ENCODE measurements at regions not wholly inside any gene's neighbourhood (a gene's known extent, or its start where the extent isn't known, plus 50 kb on each side); places are given as distances from the start of the nearest gene placed in this dataset.

DNA sequence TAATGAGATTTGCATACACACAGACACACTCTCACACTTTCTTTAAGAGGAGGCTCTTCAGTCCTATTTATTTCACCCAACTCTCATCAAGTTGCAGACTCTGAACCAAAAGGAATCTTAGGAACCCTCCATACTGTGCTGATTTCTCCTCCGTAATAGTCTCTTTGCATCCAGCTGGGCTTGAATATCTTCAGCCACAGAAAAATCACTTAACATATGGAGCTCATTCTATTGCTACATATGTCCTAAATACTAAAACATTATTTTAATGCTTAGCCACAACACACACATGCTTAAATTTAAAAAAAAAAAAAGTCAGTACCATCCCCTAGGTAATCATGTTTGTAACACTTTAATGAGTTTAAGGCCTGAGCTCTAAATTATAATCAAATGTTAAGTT lies 287.5 kb upstream of the CNTN6 start:
- no peaks in the 10 kb centered on the region for H3K9me3 Mint-ChIP-seq
- no peak overlapping the region for H3K27ac Mint-ChIP-seq
- no peak overlapping the region for H3K4me3 Mint-ChIP-seq
- no peaks in the 10 kb centered on the region for H3K27me3 Mint-ChIP-seq (ENCODE audit: insufficient read depth)
- no peaks in the 10 kb centered on the region for H3K4me1 Mint-ChIP-seq (ENCODE audit: low read depth)
- no peaks in the 10 kb centered on the region for H3K36me3 Mint-ChIP-seq (ENCODE audit: low read depth)
- intact Hi-C loops (cut with micrococcal nuclease) = no loop called here
- DNase-seq (ENCODE audit: low spot score) = no peak

DNA sequence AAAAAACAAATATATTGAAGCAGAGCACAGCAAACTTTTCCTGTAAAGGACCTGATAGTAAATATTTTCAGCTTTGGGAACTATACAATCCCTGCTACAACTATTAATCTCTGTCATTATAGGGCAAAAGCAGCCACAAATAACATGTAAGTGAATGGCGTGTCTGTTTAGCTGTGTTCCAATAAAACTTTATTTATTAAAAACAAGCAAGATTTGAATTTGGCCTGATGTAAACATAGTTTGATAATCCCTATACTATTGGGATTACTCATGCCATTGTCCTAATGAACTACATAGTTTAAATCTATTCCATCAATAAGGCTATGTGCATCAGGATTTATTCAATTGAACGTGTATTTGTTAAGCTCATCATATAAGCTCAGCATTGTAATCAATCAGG lies 286.8 kb upstream of the CNTN6 start:
- no peaks in the 10 kb centered on the region for H3K9me3 Mint-ChIP-seq
- no peaks in the 10 kb centered on the region for H3K36me3 Mint-ChIP-seq (ENCODE audit: low read depth)
- no peaks in the 10 kb centered on the region for H3K4me1 Mint-ChIP-seq (ENCODE audit: low read depth)
- no peak overlapping the region for H3K27ac Mint-ChIP-seq
- intact Hi-C loops (cut with micrococcal nuclease) = no loop called here
- no peaks in the 10 kb centered on the region for H3K27me3 Mint-ChIP-seq (ENCODE audit: insufficient read depth)
- DNase-seq (ENCODE audit: low spot score) = no peak
- no peak overlapping the region for H3K4me3 Mint-ChIP-seq

DNA sequence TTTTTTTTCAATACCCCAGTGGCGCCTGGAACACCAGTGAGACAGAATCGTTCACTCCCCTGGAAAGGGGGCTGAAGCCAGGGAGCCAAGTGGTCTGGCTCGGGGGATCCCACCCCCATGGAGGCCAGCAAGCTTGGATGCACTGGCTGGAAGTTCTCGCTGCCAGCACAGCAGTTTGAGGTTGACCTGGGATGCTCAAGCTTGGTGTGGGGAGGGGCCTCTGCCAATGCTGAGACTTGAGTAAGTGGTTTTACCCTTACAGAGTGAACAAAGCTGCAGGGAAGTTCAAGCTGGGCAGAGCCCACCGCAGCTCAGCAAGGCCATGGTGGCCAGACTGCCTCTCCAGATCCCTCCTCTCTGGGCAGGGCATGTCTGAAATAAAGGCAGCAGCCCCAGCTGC lies 276.2 kb upstream of the CNTN6 start:
- Mint-ChIP-seq H3K27ac (no peak overlapping the region), H3K4me1 (ENCODE audit: low read depth) (no peaks in the 10 kb centered on the region), H3K9me3 (peaks cover 22% of the 10 kb centered on the region), H3K4me3 (no peak overlapping the region), H3K36me3 (ENCODE audit: low read depth) (no peaks in the 10 kb centered on the region), H3K27me3 (ENCODE audit: insufficient read depth) (no peaks in the 10 kb centered on the region)
- intact Hi-C loops (cut with micrococcal nuclease) = no loop called here
- no peak for DNase-seq (ENCODE audit: low spot score)

DNA sequence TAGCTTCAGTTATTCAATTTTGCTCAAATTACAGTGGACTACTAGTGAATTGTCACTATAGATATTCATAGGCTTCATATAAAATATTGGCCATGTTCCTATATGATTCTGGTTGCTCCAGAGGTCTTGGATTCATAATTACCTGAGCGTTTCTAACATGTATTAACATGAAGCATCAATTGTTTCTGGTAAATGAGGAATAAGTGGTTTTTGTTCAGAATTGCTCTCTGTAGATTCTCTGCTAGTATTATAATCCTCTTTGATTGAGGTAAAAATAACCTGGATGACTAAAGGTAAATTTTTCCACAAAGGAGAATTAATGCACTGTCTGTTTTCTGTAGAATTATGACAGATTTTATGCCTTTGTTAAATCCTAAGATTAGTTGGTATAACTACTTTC lies 258.1 kb upstream of the CNTN6 start:
- Mint-ChIP-seq H3K27ac (no peak overlapping the region), H3K36me3 (ENCODE audit: low read depth) (no peaks in the 10 kb centered on the region), H3K9me3 (peaks cover 6% of the 10 kb centered on the region), H3K4me3 (no peak overlapping the region), H3K4me1 (ENCODE audit: low read depth) (no peaks in the 10 kb centered on the region), H3K27me3 (ENCODE audit: insufficient read depth) (no peaks in the 10 kb centered on the region)
- DNase-seq (ENCODE audit: low spot score) = no peak
- intact Hi-C loops (cut with micrococcal nuclease) = no loop called here

DNA sequence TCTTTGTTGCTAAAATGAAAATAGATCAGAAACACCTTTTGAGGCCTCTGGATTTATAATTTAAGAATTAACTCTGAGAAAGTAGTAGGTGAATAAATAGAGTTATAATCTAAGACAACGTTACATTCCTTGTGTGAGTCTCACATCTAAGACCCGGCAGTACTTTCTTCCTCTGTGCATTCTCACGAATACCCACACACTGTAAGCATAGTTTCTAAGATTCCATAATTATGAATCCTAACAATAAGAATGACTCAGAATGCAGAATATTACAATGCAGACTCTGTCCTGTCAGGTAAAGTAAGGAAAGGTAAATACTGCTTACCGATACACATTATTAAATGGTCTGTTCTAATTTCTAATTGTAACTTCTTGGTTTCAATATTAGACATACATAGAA lies 257.7 kb upstream of the CNTN6 start:
- peaks cover 6% of the 10 kb centered on the region for H3K9me3 Mint-ChIP-seq
- H3K27me3 Mint-ChIP-seq (ENCODE audit: insufficient read depth) = no peaks in the 10 kb centered on the region
- H3K27ac Mint-ChIP-seq = no peak overlapping the region
- DNase-seq (ENCODE audit: low spot score) = no peak
- no peaks in the 10 kb centered on the region for H3K4me1 Mint-ChIP-seq (ENCODE audit: low read depth)
- no peaks in the 10 kb centered on the region for H3K36me3 Mint-ChIP-seq (ENCODE audit: low read depth)
- no peak overlapping the region for H3K4me3 Mint-ChIP-seq
- intact Hi-C loops (cut with micrococcal nuclease) = no loop called here

DNA sequence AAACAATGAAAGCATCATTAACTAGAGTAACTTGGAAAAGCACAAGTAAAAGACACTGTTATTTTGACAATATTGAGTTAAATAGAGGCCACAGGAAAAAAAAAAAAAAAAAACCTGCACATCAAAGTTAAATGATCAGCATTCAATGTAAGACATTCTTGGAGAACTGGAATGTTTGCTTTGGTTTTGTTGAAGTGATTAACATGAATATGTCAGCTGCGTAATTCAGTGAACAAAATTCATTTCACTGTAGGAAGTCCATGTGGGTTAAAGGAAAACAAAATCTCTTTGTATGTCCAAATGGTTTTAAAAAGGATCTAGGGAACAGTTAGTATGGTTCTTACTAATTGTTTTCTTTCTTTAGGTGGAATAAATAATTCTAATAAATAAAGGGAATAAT lies 252.8 kb upstream of the CNTN6 start:
- Mint-ChIP-seq H3K36me3 (ENCODE audit: low read depth) (no peaks in the 10 kb centered on the region), H3K4me1 (ENCODE audit: low read depth) (no peaks in the 10 kb centered on the region), H3K9me3 (no peaks in the 10 kb centered on the region), H3K27me3 (ENCODE audit: insufficient read depth) (no peaks in the 10 kb centered on the region), H3K27ac (no peak overlapping the region), H3K4me3 (no peak overlapping the region)
- DNase-seq (ENCODE audit: low spot score) = no peak
- intact Hi-C loops (cut with micrococcal nuclease) = no loop called here

DNA sequence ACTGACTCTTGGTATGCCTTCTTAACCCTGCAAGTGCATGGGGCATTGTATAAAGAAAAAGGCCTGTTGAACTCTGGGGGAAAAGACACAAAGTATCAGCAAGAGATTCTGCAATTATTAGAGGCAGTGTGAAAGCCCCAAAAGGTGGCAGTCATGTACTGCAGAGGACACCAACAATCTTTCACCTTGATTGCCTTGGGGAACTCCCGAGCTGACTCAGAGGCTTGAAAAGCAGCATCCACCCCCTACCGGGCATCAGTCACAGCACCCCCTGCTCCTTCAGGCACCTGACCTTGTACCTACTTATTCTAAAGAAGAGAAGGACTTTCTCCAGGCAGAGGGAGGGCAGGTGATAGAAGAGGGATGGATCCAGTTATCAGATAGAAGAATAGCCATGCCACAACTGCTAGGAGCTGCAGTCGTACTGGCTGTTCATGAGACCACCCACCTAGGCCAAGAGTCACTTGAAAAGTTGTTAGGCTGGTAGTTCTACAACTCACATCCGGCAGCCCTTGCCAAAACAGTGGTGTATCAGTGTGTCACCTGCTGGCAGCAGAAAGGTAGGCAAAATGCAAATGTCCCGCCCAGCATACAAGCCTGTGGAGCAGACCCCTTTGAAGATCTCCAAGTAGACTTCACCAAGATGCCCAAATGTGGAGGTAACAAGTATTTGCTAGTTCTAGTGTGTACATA lies 241.6 kb upstream of the CNTN6 start:
- no peak overlapping the region for H3K4me3 Mint-ChIP-seq

DNA sequence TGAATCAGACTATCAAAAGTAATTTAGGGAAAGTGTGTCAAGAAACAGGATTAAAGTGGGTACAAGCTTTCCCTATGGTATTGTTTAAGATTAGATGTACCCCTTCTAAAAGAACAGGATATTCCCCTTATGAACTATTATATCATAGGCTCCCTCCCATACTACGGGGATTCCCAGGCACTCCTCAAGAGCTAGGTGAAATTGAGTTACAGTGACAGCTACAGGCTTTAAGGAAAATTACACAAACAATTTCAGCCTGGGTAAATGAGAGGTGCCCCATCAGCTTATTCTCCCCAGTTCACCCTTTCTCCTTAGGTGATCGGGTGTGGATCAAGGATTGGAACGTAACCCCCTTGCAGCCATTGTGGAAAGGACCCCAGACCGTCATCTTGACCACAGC lies 240.8 kb upstream of the CNTN6 start:
- no peaks in the 10 kb centered on the region for H3K4me1 Mint-ChIP-seq (ENCODE audit: low read depth)
- no peak overlapping the region for H3K27ac Mint-ChIP-seq
- H3K36me3 Mint-ChIP-seq (ENCODE audit: low read depth) = no peaks in the 10 kb centered on the region
- intact Hi-C loops (cut with micrococcal nuclease) = no loop called here
- H3K4me3 Mint-ChIP-seq = no peak overlapping the region
- H3K9me3 Mint-ChIP-seq = no peaks in the 10 kb centered on the region
- DNase-seq (ENCODE audit: low spot score) = no peak
- no peaks in the 10 kb centered on the region for H3K27me3 Mint-ChIP-seq (ENCODE audit: insufficient read depth)

More for the DNA sequence above, 241.6 kb upstream of the CNTN6 start:
- Mint-ChIP-seq H3K27ac (no peak overlapping the region), H3K9me3 (no peaks in the 10 kb centered on the region), H3K36me3 (ENCODE audit: low read depth) (no peaks in the 10 kb centered on the region), H3K27me3 (ENCODE audit: insufficient read depth) (no peaks in the 10 kb centered on the region), H3K4me1 (ENCODE audit: low read depth) (no peaks in the 10 kb centered on the region)
- DNase-seq (ENCODE audit: low spot score) = no peak
- intact Hi-C loops (cut with micrococcal nuclease) = no loop called here

DNA sequence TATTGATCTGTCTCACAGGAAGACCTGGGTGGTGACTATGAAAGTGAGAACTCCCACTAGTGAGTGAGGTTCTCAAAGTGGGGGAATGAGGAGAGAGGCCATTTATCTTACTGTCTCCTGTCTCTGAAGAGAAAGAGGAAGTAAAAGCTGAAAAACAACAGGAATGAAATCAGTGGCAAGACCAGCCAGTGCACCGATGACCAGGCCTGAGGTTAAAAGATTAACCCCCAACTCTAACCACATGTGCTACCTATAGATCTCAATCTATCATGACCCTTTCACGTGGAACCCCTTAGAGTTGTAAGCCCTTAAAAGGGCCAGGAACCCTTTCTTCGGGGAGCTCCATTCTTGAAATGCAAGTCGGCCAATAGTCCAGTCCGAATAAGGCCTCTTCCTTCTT lies 239.3 kb upstream of the CNTN6 start:
- Mint-ChIP-seq H3K36me3 (ENCODE audit: low read depth) (no peaks in the 10 kb centered on the region), H3K9me3 (no peaks in the 10 kb centered on the region), H3K27ac (no peak overlapping the region), H3K4me3 (no peak overlapping the region), H3K4me1 (ENCODE audit: low read depth) (no peaks in the 10 kb centered on the region), H3K27me3 (ENCODE audit: insufficient read depth) (no peaks in the 10 kb centered on the region)
- DNase-seq (ENCODE audit: low spot score) = no peak
- intact Hi-C loops (cut with micrococcal nuclease) = no loop called here

DNA sequence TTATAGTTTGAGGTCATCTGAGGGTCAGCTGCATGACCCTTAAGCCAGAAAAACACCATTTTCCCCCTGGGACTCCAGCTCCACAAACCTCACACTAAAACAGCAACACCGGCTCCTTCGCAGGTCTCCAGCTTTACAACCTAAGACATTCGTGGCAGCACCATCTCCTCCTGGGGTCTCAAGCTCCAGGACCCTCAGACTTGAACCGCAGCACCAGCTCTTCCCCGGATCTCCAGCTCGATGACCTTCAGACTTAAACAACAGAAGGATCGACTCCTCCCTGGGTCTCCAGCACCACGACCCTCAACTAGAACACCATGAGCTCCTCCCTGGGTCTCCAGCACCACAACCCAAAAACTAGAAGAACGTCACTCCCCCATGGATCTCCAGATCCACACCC lies 233.7 kb upstream of the CNTN6 start:
- no peak for DNase-seq (ENCODE audit: low spot score)
- Mint-ChIP-seq H3K27me3 (ENCODE audit: insufficient read depth) (no peaks in the 10 kb centered on the region), H3K9me3 (no peaks in the 10 kb centered on the region), H3K4me3 (no peak overlapping the region), H3K27ac (no peak overlapping the region), H3K36me3 (ENCODE audit: low read depth) (no peaks in the 10 kb centered on the region), H3K4me1 (ENCODE audit: low read depth) (no peaks in the 10 kb centered on the region)
- intact Hi-C loops (cut with micrococcal nuclease) = no loop called here

DNA sequence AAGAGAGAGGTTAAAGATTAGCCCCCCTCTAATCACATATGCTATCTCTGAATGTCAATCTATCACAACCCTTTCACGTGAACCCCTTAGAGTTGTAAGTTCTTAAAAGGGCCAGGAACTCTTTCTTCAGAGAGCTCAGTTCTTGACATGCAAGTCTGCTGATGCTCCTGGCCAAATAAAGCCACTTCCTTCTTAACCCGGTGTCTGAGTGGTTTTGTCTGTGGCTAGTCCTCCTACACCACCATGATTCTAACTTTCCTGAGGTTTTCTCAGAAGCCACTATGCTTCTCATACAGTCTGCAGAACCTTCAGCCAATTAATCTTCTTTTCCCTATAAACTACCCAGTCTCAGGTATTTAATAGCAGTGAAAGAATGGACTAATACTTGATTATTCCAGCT lies 231.1 kb upstream of the CNTN6 start:
- no peaks in the 10 kb centered on the region for H3K9me3 Mint-ChIP-seq
- H3K27ac Mint-ChIP-seq = no peak overlapping the region
- intact Hi-C loops (cut with micrococcal nuclease) = no loop called here
- no peak overlapping the region for H3K4me3 Mint-ChIP-seq
- no peaks in the 10 kb centered on the region for H3K4me1 Mint-ChIP-seq (ENCODE audit: low read depth)
- H3K36me3 Mint-ChIP-seq (ENCODE audit: low read depth) = no peaks in the 10 kb centered on the region
- H3K27me3 Mint-ChIP-seq (ENCODE audit: insufficient read depth) = no peaks in the 10 kb centered on the region
- no peak for DNase-seq (ENCODE audit: low spot score)

DNA sequence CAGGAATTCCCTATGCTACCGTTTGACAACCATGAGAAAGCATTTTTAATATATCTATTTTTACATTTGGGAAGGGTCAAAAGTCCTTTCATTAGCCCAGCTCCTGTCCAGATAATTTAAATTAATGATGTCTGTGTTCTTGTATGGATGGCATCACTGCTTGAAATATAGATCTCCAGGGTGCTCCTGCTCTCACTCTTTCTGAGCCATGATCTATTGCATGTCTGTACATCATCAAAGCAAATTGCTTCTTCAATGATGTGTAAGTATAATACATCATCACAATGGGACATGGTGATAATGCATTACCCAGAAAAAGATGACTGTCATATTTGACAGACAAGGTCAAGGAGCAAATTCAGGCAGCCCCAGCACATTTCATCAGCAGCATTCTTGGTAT lies 223.6 kb upstream of the CNTN6 start:
- Mint-ChIP-seq H3K36me3 (ENCODE audit: low read depth) (no peaks in the 10 kb centered on the region), H3K9me3 (no peaks in the 10 kb centered on the region), H3K27me3 (ENCODE audit: insufficient read depth) (no peaks in the 10 kb centered on the region), H3K27ac (no peak overlapping the region), H3K4me3 (no peak overlapping the region), H3K4me1 (ENCODE audit: low read depth) (no peaks in the 10 kb centered on the region)
- DNase-seq (ENCODE audit: low spot score) = no peak
- intact Hi-C loops (cut with micrococcal nuclease) = no loop called here

DNA sequence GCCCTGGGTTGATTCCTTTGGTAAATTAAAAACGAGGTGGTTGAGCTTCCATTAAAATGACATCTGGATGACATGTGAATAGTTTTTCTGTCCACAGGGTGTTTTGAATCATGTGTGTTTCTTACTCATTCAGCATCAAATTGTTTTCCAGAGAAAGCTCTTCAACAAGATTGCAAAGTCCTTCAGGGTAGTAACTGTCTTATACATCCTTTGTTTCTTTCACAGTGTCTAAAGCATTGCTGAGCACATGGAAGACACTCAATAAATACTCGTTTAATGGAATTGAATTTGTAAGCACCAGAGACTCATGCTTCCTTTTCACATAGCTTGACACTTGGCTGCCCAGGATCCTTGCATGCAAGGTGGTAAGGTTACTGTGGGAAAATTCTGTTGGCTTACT lies 223.1 kb upstream of the CNTN6 start:
- intact Hi-C loops (cut with micrococcal nuclease) = no loop called here
- no peaks in the 10 kb centered on the region for H3K27me3 Mint-ChIP-seq (ENCODE audit: insufficient read depth)
- H3K27ac Mint-ChIP-seq = no peak overlapping the region
- no peaks in the 10 kb centered on the region for H3K9me3 Mint-ChIP-seq
- no peaks in the 10 kb centered on the region for H3K4me1 Mint-ChIP-seq (ENCODE audit: low read depth)
- no peak overlapping the region for H3K4me3 Mint-ChIP-seq
- no peak for DNase-seq (ENCODE audit: low spot score)
- no peaks in the 10 kb centered on the region for H3K36me3 Mint-ChIP-seq (ENCODE audit: low read depth)

DNA sequence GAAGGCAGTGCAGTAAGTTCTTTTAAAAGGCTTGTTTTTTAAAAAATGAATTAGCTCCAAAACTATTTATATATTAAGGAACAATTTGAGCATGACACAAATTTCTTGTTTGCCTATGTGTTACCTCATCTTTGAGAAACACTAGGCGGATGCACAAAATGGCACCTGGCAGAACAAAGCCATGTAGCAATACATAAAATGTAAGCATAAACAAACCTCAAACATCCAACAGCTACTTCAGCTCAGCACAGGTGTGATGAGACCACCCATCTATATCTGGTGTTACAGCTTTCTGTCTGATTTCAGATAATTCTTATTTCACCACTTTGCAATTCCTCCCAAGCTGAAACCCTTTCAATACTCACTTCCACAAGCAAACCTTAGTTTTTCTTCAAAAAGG lies 221.2 kb upstream of the CNTN6 start:
- no peaks in the 10 kb centered on the region for H3K36me3 Mint-ChIP-seq (ENCODE audit: low read depth)
- intact Hi-C loops (cut with micrococcal nuclease) = no loop called here
- H3K27me3 Mint-ChIP-seq (ENCODE audit: insufficient read depth) = no peaks in the 10 kb centered on the region
- no peak for DNase-seq (ENCODE audit: low spot score)
- H3K4me1 Mint-ChIP-seq (ENCODE audit: low read depth) = no peaks in the 10 kb centered on the region
- H3K9me3 Mint-ChIP-seq = no peaks in the 10 kb centered on the region
- H3K4me3 Mint-ChIP-seq = no peak overlapping the region
- H3K27ac Mint-ChIP-seq = no peak overlapping the region

Measured in activated T-helper 1 cell treated with anti-CD3 and anti-CD28 coated beads, Interleukin-12 subunit alpha, Interleukin-12 subunit beta, Interleukin-2, Interleukin-4 antibody, amounts not matched to agents 30 ng/mL and 10 ng/mL and 1 ng/mL, durations not matched to agents 14 hours and 24 hours and 36 hours (primary cell).